ENCODE measurements at regions not wholly inside any gene's neighbourhood (a gene's known extent, or its start where the extent isn't known, plus 50 kb on each side); places are given as distances from the start of the nearest gene placed in this dataset.

DNA sequence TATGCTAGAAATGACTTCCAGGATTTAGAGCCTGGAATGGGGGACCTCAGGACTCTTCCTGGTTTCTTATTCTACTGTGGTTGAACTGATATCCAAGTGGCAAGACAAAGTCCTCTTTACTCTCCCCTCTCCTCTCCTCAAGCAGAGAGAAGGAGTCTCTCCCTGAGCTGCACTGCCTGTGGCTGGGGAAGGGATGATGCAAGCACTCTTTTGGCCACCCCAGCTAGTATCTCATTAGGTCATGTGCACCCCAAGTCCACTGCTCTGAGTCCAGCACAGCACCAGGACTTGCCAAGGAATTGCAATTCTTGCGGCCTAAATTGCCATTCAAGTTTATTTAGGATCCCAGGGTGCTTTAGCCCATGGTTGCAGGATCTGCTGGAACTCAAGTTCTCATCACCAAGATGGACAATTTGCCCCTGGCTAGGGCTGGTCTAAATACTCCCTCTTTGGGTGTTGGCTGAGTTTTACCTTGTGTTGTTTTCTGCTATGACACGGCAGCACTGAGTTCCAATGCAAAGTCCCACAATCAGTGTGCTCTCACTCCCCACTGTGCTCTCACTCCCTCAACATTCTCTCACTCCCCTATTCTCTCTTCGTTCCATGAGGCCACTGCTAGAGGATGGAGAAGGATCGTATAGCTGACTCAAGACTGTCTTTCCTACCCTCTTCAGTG, 172.2 kb downstream of the TM2D1 start (continued):
- TF ChIP-seq CHD7 (IDR thresholded peaks at IDR 0.05; ENCODE audit: insufficient replicate concordance, low read length) (no peak), CHD2 (IDR thresholded peaks at IDR 0.05; ENCODE audit: low read length) (no peak), SIRT6 (IDR thresholded peaks at IDR 0.05; ENCODE audit: low read length) (no peak), CBX8 (IDR thresholded peaks at IDR 0.05; ENCODE audit: borderline replicate concordance, low read depth, low read length) (no peak), YY1 (IDR thresholded peaks at IDR 0.05; ENCODE audit: low read depth, low read length) (no peak), JUN (IDR thresholded peaks at IDR 0.05; ENCODE audit: low read depth, low read length) (no peak), CTBP2 (IDR thresholded peaks at IDR 0.05; ENCODE audit: borderline replicate concordance, insufficient read depth, insufficient read length, low read length) (no peak), TAF1 (IDR thresholded peaks at IDR 0.05; ENCODE audit: low read depth, low read length) (no peak), SIX5 (IDR thresholded peaks at IDR 0.05; ENCODE audit: low read depth, low read length) (no peak), POU5F1 (IDR thresholded peaks at IDR 0.05; ENCODE audit: low read depth, low read length) (no peak), SRF (IDR thresholded peaks at IDR 0.05; ENCODE audit: low read depth, low read length) (no peak)
